Activated B cell treated with CpG ODN at 0.5 μM for 24 hours (primary cell): ENCODE measurements at regions not wholly inside any gene's neighbourhood (a gene's known extent, or its start where the extent isn't known, plus 50 kb on each side); places are given as distances from the start of the nearest gene placed in this dataset.

Experiments used
- ATAC-seq: fragments of 200-7000 bp; cut with Tn5 transposase; one replicate; pipeline ENCODE4 v1.10.0; 2021; ENCODE audit warnings: low read depth, mild to moderate bottlenecking, moderate library complexity
- CTCF ChIA-PET: fragments of 350-600 bp; sonication (Branson Sonifier 250); formaldehyde crosslinking; loops from one replicate; lab custom pipeline; 2021; ENCODE audit warnings: antibody characterized with exemption; lab: Charles Lee
- POLR2A ChIA-PET: fragments of 350-600 bp; sonication (Branson Sonifier 250); formaldehyde crosslinking; loops from one replicate; lab custom pipeline; 2021; ENCODE audit warnings: antibody characterized with exemption; lab: Charles Lee
- DNase-seq: peaks from one replicate; pipeline ENCODE4 v3.0.0; 2022
- H3K27ac Mint-ChIP-seq: one replicate; pipeline ENCODE4 v1.8.0; 2020; ENCODE audit warnings: mixed read lengths
- H3K27me3 Mint-ChIP-seq: one replicate; pipeline ENCODE4 v1.8.0; 2021; ENCODE audit warnings: mixed read lengths
- H3K36me3 Mint-ChIP-seq: one replicate; pipeline ENCODE4 v1.8.0; 2021; ENCODE audit warnings: low read depth, mixed read lengths
- H3K4me1 Mint-ChIP-seq: one replicate; pipeline ENCODE4 v1.8.0; 2021; ENCODE audit warnings: mixed read lengths
- H3K4me3 Mint-ChIP-seq: one replicate; pipeline ENCODE4 v1.8.0; 2020; ENCODE audit warnings: mild to moderate bottlenecking, mixed read lengths
- H3K9me3 Mint-ChIP-seq: one replicate; pipeline ENCODE4 v1.8.0; 2020; ENCODE audit warnings: mixed read lengths
- intact Hi-C: fragments of 100-400 bp; cut with micrococcal nuclease; formaldehyde crosslinking; loops from one replicate; pipeline ENCODE4 v1.15.1; 2024
- TF ChIP-seq, protein P1 (sequence below): fragments of 200-600 bp; IDR thresholded peaks from one replicate; pipeline ENCODE4 v1.8.0; 2022; ENCODE audit warnings: antibody characterized with exemption, mild to moderate bottlenecking

DNA sequence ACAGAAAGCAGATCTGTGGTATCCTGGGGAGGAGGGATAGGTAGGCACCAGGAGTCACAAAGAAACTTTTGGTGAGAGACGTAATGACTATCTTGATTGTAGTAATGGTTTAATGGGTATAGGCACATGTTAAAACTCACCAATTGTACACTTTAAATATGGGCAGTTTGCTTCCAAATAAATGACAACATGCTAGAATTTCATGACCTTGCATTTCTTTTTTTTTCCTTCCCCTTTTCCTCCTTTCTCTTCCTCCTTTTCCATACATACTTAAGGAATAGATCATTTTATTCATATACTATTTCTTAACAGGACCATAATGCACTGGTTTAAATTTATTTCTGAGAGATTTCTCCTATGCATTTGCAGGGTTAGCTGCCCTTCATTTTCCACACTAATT, 341.8 kb downstream of the TMEM182 start:
- H3K9me3 Mint-ChIP-seq: no peaks in the 10 kb centered on the region
- H3K27me3 Mint-ChIP-seq: no peaks in the 10 kb centered on the region
- TF ChIP-seq, protein P1, sequence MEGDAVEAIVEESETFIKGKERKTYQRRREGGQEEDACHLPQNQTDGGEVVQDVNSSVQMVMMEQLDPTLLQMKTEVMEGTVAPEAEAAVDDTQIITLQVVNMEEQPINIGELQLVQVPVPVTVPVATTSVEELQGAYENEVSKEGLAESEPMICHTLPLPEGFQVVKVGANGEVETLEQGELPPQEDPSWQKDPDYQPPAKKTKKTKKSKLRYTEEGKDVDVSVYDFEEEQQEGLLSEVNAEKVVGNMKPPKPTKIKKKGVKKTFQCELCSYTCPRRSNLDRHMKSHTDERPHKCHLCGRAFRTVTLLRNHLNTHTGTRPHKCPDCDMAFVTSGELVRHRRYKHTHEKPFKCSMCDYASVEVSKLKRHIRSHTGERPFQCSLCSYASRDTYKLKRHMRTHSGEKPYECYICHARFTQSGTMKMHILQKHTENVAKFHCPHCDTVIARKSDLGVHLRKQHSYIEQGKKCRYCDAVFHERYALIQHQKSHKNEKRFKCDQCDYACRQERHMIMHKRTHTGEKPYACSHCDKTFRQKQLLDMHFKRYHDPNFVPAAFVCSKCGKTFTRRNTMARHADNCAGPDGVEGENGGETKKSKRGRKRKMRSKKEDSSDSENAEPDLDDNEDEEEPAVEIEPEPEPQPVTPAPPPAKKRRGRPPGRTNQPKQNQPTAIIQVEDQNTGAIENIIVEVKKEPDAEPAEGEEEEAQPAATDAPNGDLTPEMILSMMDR: no peak
- ChIA-PET CTCF (no interaction called here), POLR2A (no interaction called here)
- H3K27ac Mint-ChIP-seq: no peak overlapping the region
- no peaks in the 10 kb centered on the region for H3K36me3 Mint-ChIP-seq
- DNase-seq: no peak
- H3K4me3 Mint-ChIP-seq: no peak overlapping the region
- no peak for ATAC-seq
- no peaks in the 10 kb centered on the region for H3K4me1 Mint-ChIP-seq
- intact Hi-C loops: no loop called here

DNA sequence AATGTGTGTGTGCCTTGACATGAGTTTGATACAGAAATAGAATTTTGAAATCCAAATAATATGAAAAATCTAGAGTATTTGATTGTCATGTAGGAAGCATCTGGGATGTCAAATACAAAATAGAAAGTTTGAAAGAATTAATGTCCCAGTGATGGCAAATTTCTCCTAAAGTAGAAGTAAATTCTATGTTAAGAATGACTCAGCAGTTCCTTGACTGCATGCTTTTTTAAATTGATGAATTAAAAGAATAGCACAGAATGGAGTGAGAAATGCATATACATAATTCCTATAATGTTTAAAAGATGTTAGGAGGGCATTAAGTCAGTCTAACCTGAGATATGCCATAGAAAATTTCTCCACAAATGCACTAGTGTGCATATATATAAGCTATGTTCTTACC, 357.5 kb downstream of the TMEM182 start:
- ChIA-PET POLR2A (no interaction called here), CTCF (no interaction called here)
- intact Hi-C loops: no loop called here
- H3K36me3 Mint-ChIP-seq: no peaks in the 10 kb centered on the region
- H3K4me3 Mint-ChIP-seq: no peak overlapping the region
- no peak for DNase-seq
- no peaks in the 10 kb centered on the region for H3K9me3 Mint-ChIP-seq
- H3K4me1 Mint-ChIP-seq: no peaks in the 10 kb centered on the region
- TF ChIP-seq, protein P1: no peak
- ATAC-seq: no peak
- no peaks in the 10 kb centered on the region for H3K27me3 Mint-ChIP-seq
- no peak overlapping the region for H3K27ac Mint-ChIP-seq

DNA sequence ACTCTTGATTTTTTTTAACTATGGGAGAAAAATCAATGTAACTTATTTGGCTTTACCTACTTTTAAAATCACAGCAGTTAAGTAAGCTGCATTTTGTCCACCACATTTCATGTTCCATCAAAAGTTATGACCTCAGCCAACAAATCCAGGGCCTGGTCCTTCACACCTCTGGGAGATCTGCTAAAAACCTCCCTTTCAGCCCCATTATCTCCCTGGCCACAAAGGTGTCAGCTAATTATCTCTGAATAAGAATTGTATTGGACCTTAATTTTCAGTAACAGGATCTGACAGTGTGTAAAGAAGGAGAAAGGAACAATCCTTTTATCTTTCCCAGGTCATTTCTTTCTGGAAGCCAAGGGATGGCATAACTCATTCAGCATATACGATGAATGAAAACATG, 359.3 kb downstream of the TMEM182 start:
- intact Hi-C loops: no loop called here
- Mint-ChIP-seq H3K4me3 (no peak overlapping the region), H3K27me3 (no peaks in the 10 kb centered on the region)

DNA sequence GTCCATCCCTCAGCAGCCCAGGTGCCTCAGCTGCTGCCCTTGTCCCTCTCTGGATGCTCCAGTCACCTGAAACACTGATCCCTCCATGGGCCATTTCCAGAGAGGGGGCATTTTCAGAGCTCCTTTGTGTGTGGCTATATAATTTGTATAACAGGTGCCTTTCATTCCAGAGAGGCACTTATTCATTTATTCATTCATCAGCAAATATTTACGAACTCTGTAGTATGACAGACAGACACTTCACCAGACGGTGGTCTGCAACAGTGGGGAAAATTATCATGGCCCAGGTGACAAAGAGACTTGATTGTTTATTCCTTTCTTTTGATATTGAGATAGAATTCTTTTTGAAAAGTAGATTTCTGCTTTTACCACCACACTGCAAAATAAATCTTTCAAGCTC, 361.7 kb downstream of the TMEM182 start:
- no peak overlapping the region for H3K27ac Mint-ChIP-seq
- no peak for DNase-seq
- H3K36me3 Mint-ChIP-seq: no peaks in the 10 kb centered on the region
- no peak overlapping the region for H3K4me3 Mint-ChIP-seq
- H3K27me3 Mint-ChIP-seq: no peaks in the 10 kb centered on the region
- TF ChIP-seq, protein P1: no peak
- CTCF ChIA-PET: no interaction called here
- no peak for ATAC-seq
- no peaks in the 10 kb centered on the region for H3K4me1 Mint-ChIP-seq
- no peaks in the 10 kb centered on the region for H3K9me3 Mint-ChIP-seq
- POLR2A ChIA-PET: no interaction called here
- intact Hi-C loops: no loop called here

More for the DNA sequence above, 359.3 kb downstream of the TMEM182 start:
- no peak for ATAC-seq
- Mint-ChIP-seq H3K9me3 (no peaks in the 10 kb centered on the region), H3K27ac (no peak overlapping the region), H3K36me3 (no peaks in the 10 kb centered on the region), H3K4me1 (no peaks in the 10 kb centered on the region)
- TF ChIP-seq, protein P1: no peak
- ChIA-PET CTCF (no interaction called here), POLR2A (no interaction called here)
- DNase-seq: no peak

DNA sequence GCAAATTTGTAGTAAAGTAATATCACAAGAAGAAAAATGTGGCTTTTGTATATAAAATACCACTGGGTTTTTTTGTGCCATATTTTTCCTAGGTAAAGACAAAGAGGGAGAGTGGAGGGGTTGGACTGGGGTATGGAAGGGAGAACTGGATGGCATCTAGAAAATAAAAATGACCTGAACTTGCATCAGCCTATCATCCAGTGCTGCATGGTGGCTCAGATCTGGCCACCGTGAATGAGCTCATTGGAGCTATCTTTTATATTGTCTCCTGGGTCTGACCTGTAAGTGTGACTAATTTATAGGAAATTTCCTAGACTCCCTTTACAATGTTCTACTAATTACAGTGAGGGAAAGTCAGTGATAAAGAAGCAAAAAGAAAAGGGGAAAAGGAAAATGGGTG, 369.0 kb downstream of the TMEM182 start:
- Mint-ChIP-seq H3K4me3 (no peak overlapping the region), H3K9me3 (peaks cover 1% of the 10 kb centered on the region), H3K4me1 (no peaks in the 10 kb centered on the region), H3K27ac (no peak overlapping the region), H3K36me3 (no peaks in the 10 kb centered on the region), H3K27me3 (no peaks in the 10 kb centered on the region)
- intact Hi-C loops: no loop called here
- ChIA-PET POLR2A (no interaction called here), CTCF (no interaction called here)
- DNase-seq (no peak), ATAC-seq (no peak)
- TF ChIP-seq, protein P1: no peak
